GM12878 (cell line): ENCODE measurements at regions not wholly inside any gene's neighbourhood (a gene's known extent, or its start where the extent isn't known, plus 50 kb on each side); places are given as distances from the start of the nearest gene placed in this dataset.

Experiments
- CTCF ChIP-seq, 3 experiments: IDR thresholded peaks in 2 of 3; conservative IDR thresholded peaks in 1 of 3; 2 replicates each; pipeline ENCODE4 v1.5.1; 2011; ENCODE audit warnings: low read depth in 3 of 3, low read length in 3 of 3, mild to moderate bottlenecking in 3 of 3, control low read depth in 2 of 3, moderate library complexity in 2 of 3, inconsistent platforms in 1 of 3, mixed read lengths in 1 of 3; ENCODE audit not compliant: control insufficient read depth in 2 of 3, insufficient read depth in 1 of 3; ENCODE audit errors: extremely low read depth in 1 of 3
- DPF2 ChIP-seq: fragments of 450-650 bp; IDR thresholded peaks from 2 replicates; pipeline ENCODE4 v1.6.1; 2017; ENCODE audit warnings: mild to moderate bottlenecking
- MEF2B ChIP-seq: fragments of 450-650 bp; IDR thresholded peaks from 2 replicates; pipeline ENCODE4 v1.6.1; 2018; ENCODE audit warnings: mild to moderate bottlenecking, moderate library complexity; ENCODE audit not compliant: partially characterized antibody, poor library complexity, severe bottlenecking
- PBX3 ChIP-seq: IDR thresholded peaks from 2 replicates; pipeline ENCODE4 v1.6.1; 2011; ENCODE audit warnings: mild to moderate bottlenecking, low read depth, low read length, moderate library complexity; ENCODE audit not compliant: insufficient replicate concordance

- TF ChIP-seq CTCF (IDR thresholded peaks at IDR 0.05 in 2 of 3, conservative IDR thresholded peaks at IDR 0.05 in 1 of 3; ENCODE audit: control insufficient read depth in 2 of 3, extremely low read depth in 1 of 3, insufficient read depth in 1 of 3, low read depth in 3 of 3, low read length in 3 of 3), result no peak
- no peak for TF ChIP-seq PBX3
- no peak for TF ChIP-seq DPF2
- TF ChIP-seq MEF2B, result no peak
Observed at GRCh38 chr1:38716229-38716628, 143.3 kb downstream of the RRAGC start.
